ENCODE measurements at regions not wholly inside any gene's neighbourhood (a gene's known extent, or its start where the extent isn't known, plus 50 kb on each side); places are given as distances from the start of the nearest gene placed in this dataset.

DNA sequence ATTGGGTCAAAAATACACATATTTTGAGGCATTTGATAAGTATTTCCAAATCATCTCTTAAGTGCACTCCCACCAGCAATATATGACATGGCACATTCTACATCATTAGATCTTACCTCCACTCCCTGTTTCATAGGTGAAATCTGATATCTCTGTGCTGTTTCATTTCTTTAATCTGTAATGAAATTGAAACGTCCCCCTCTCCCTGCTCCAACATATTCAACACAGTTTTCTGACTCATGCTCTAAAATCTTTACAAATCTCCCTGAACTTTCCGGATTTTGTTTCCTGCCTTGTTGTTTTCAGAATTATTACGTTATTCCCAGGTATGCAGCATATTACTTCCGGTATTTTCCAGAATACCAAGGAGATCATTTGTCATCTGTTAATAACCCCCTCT, 66.1 kb upstream of the AKT3 start:
- no peak for DNase-seq (ENCODE audit: low spot score)

- no peak for DNase-seq (ENCODE audit: low spot score)
Measured at GRCh38 chr1:243912347-243912746, 62.3 kb upstream of the AKT3 start.

DNA sequence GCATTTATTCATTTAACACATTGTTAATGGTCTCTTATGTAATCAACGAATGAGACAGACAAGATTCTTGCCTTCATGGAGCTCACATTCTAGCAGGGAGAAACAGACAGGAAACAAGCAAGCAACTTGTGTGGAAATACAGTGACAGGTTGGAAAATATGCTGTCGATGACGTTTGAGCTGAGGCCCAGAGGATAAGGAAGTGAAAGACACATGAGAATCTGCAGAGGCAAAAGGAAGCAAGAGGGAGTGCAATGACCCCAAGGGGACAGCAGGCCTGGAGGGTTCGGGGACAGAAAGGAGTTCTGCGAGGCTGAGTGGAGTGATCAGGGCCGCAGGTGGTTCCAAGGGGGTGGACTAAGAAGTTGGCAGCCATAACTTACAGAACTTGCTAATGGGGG, 60.6 kb upstream of the AKT3 start:
- no peak for DNase-seq (ENCODE audit: low spot score)

DNA sequence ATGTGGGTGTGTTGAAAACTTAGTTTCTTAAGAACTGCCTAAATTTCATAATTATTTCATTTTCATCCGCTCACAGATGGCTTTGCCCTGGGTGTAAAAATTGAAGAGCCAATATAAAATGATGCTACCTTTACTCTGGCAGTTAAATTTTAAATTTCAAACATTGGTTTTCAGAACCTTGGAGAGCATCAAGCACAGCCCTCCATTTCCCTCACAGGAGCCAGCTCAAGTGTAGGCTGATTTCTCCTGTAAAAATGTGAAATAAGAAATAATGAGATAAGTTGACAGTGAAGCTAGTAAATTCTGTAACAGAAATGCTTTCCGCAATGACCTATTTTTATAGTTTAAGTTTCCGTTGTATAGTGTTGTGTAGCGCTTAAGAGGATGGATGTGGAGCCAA, 53.9 kb upstream of the AKT3 start:
- no peak for DNase-seq (ENCODE audit: low spot score)

- DNase-seq (ENCODE audit: low spot score), result no peak
Measured at GRCh38 chr1:243903041-243903440, 53.0 kb upstream of the AKT3 start.

- no peak for DNase-seq (ENCODE audit: low spot score)
Measured at GRCh38 chr1:243902100-243902499, 52.1 kb upstream of the AKT3 start.

Data from D341Med (cell line).